Cerebellar nuclear complex (tissue), 1 donor: ENCODE measurements at regions not wholly inside any gene's neighbourhood (a gene's known extent, or its start where the extent isn't known, plus 50 kb on each side); places are given as distances from the start of the nearest gene placed in this dataset.
"Not testable (repeated sequence)": the region's sequence is repeated elsewhere in the genome, so short reads cannot be mapped to it uniquely, and the experiment has no call there.

Source experiments
- DNase-seq, 2 experiments: peaks; one replicate each; lab custom pipeline; 2025; lab: John Stamatoyannopoulos, UW

- not testable (repeated sequence) for DNase-seq
Measured at GRCh38 chr14:37785298-37785697, 189.9 kb downstream of the TTC6 start.

- DNase-seq, result not testable (repeated sequence)
Measured at GRCh38 chr14:37786114-37786625, 190.7 kb downstream of the TTC6 start.

- DNase-seq, result no peak
Measured at GRCh38 chr14:37787879-37788494, 192.6 kb downstream of the TTC6 start.

- no peak for DNase-seq
Measured at GRCh38 chr14:37791384-37792036, 196.1 kb downstream of the TTC6 start.

GRCh38 chr14:37792124-37792523, 196.7 kb downstream of the TTC6 start:
- no peak for DNase-seq

- DNase-seq, result no peak
Measured at GRCh38 chr14:37796703-37797416, 201.4 kb downstream of the TTC6 start.

- no peak for DNase-seq
Measured at GRCh38 chr14:37797675-37798074, 202.2 kb downstream of the TTC6 start.

GRCh38 chr14:37807722-37808121, 212.3 kb downstream of the TTC6 start:
- DNase-seq, result no peak

GRCh38 chr14:37810094-37810801, 214.8 kb downstream of the TTC6 start:
- no peak for DNase-seq

GRCh38 chr14:37813732-37814131, 218.3 kb downstream of the TTC6 start:
- no peak for DNase-seq

GRCh38 chr14:37816135-37816534, 220.7 kb downstream of the TTC6 start:
- no peak for DNase-seq

- DNase-seq, result no peak
Measured at GRCh38 chr14:37816743-37817295, 221.4 kb downstream of the TTC6 start.

GRCh38 chr14:37819155-37820015, 224.0 kb downstream of the TTC6 start:
- no peak for DNase-seq

GRCh38 chr14:37820810-37821209, 225.4 kb downstream of the TTC6 start:
- not testable (repeated sequence) for DNase-seq

GRCh38 chr14:37824939-37825712, 229.7 kb downstream of the TTC6 start:
- no peak for DNase-seq

GRCh38 chr14:37826869-37827268, 231.4 kb downstream of the TTC6 start:
- no peak for DNase-seq

- DNase-seq, result no peak
Measured at GRCh38 chr14:37830271-37830670, 234.8 kb downstream of the TTC6 start.

GRCh38 chr14:37834275-37834674, 238.8 kb downstream of the TTC6 start:
- DNase-seq, result no peak

GRCh38 chr14:37838778-37839177, 243.3 kb downstream of the TTC6 start:
- not testable (repeated sequence) for DNase-seq

- DNase-seq, result not testable (repeated sequence)
Measured at GRCh38 chr14:37841039-37841438, 245.6 kb downstream of the TTC6 start.
